ENCODE measurements at regions not wholly inside any gene's neighbourhood (a gene's known extent, or its start where the extent isn't known, plus 50 kb on each side); places are given as distances from the start of the nearest gene placed in this dataset.

- DNase-seq (ENCODE audit: extremely low read depth, low read depth) = no peak
- H3K4me3 ChIP-seq (replicated peaks; ENCODE audit: low read depth, low read length) = no peak overlapping the region
- TF ChIP-seq, protein P1, sequence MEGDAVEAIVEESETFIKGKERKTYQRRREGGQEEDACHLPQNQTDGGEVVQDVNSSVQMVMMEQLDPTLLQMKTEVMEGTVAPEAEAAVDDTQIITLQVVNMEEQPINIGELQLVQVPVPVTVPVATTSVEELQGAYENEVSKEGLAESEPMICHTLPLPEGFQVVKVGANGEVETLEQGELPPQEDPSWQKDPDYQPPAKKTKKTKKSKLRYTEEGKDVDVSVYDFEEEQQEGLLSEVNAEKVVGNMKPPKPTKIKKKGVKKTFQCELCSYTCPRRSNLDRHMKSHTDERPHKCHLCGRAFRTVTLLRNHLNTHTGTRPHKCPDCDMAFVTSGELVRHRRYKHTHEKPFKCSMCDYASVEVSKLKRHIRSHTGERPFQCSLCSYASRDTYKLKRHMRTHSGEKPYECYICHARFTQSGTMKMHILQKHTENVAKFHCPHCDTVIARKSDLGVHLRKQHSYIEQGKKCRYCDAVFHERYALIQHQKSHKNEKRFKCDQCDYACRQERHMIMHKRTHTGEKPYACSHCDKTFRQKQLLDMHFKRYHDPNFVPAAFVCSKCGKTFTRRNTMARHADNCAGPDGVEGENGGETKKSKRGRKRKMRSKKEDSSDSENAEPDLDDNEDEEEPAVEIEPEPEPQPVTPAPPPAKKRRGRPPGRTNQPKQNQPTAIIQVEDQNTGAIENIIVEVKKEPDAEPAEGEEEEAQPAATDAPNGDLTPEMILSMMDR (IDR thresholded peaks at IDR 0.05; ENCODE audit: low read depth, low read length, missing control alignments) = no peak
Observed at GRCh38 chr10:2280713-2281300, 543.5 kb upstream of the ADARB2 start.

DNA sequence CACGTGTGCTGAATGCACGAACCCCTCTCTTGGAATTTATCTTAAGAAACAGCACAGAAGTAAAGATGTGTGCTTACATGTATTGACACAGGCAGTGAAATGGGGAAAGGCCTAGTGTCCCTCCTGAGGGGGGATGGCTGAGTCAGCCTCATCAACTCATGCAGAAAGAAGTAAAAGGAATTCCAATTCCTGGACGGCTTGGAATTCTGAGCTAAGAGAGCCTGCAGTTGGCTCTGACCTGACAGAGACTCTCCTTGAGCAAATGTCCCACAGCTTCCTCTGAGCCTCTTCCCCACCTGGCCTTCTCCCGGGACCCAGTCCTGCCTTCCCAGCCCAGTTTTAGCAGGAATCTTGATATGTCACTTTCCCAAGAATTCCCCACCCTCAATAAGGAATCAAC is 542.4 kb upstream of the ADARB2 start:
- DNase-seq (ENCODE audit: extremely low read depth, low read depth) = no peak
- TF ChIP-seq, protein P1 (IDR thresholded peaks at IDR 0.05; ENCODE audit: low read depth, low read length, missing control alignments) = no peak

DNA sequence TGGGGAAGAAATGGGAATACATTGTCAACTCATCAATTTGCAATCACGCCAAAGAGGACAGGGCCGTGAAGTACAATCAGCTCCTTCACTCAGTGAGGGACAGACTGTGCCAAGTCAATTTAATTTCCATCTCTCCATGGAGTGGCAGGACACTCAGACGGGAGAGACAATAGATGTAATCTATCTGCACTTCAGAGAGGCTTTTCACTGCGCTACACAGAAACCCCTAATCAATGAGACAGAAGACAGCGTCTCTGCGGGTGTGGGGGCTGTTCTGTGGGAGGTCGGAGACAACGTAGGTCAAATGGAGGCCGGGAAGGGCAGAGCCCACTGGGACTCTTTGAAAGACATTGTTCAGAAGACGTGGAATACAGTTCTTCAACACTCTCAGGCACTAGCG is 541.0 kb upstream of the ADARB2 start:
- TF ChIP-seq, protein P1 (IDR thresholded peaks at IDR 0.05; ENCODE audit: low read depth, low read length, missing control alignments) = no peak
- no peak overlapping the region for H3K4me3 ChIP-seq (replicated peaks; ENCODE audit: low read depth, low read length)
- no peak for DNase-seq (ENCODE audit: extremely low read depth, low read depth)

More for the DNA sequence above, 542.4 kb upstream of the ADARB2 start:
- H3K4me3 ChIP-seq (replicated peaks; ENCODE audit: low read depth, low read length) = no peak overlapping the region

DNA sequence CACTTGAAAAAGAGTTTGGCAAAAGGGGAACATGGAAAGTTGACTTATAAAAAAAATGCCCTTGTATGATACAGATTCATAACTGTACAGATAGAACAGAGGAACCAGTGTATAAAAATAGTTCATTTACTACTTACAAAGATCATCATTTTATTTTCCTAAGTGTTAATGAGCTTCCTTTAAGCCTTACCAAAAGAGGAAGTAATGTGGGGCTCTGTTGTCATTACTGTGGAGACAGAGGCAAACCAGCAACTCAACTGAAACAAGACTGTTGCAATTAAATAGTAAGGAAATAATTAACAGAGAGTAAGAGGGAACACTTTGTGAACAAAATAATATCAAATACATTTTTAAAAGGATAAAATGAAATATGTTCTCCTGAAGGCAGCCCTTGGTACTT is 526.2 kb upstream of the ADARB2 start:
- no peak overlapping the region for H3K4me3 ChIP-seq (replicated peaks; ENCODE audit: low read depth, low read length)
- TF ChIP-seq, protein P1 (IDR thresholded peaks at IDR 0.05; ENCODE audit: low read depth, low read length, missing control alignments) = no peak
- DNase-seq (ENCODE audit: extremely low read depth, low read depth) = no peak

DNA sequence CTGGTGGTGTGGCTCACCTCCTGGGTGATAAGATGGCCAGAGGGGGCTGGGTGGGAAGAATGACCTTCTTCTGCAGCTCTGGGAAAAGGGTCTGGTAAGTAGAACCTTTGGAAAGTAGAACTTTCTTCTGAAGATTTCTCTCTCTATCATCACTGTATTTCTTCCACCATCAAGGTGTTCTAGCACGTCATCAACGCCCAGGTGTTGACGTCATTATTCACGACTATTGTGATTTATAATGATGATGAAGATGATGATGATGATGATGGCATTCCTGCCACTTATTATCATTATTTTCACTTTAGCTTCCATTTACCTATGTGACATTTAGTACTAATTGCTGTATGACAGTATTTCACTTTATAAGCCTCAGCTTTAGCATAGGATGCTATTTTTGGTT is 525.6 kb upstream of the ADARB2 start:
- no peak for DNase-seq (ENCODE audit: extremely low read depth, low read depth)
- H3K4me3 ChIP-seq (replicated peaks; ENCODE audit: low read depth, low read length) = no peak overlapping the region

GRCh38 chr10:2262333-2262732 is 525.0 kb upstream of the ADARB2 start:
- H3K4me3 ChIP-seq (replicated peaks; ENCODE audit: low read depth, low read length) = no peak overlapping the region
- no peak for DNase-seq (ENCODE audit: extremely low read depth, low read depth)
- TF ChIP-seq, protein P1 (IDR thresholded peaks at IDR 0.05; ENCODE audit: low read depth, low read length, missing control alignments) = no peak

More for the DNA sequence above, 525.6 kb upstream of the ADARB2 start:
- TF ChIP-seq, protein P1 (IDR thresholded peaks at IDR 0.05; ENCODE audit: low read depth, low read length, missing control alignments) = no peak

- no peak overlapping the region for H3K4me3 ChIP-seq (replicated peaks; ENCODE audit: low read depth, low read length)
Observed at GRCh38 chr10:2256241-2256640, 518.9 kb upstream of the ADARB2 start.

More at GRCh38 chr10:2256241-2256640, 518.9 kb upstream of the ADARB2 start:
- TF ChIP-seq, protein P1 (IDR thresholded peaks at IDR 0.05; ENCODE audit: low read depth, low read length, missing control alignments) = no peak
- DNase-seq (ENCODE audit: extremely low read depth, low read depth) = no peak

Data from HFF-Myc (cell line).